GM06990 (cell line): ENCODE measurements at regions not wholly inside any gene's neighbourhood (a gene's known extent, or its start where the extent isn't known, plus 50 kb on each side); places are given as distances from the start of the nearest gene placed in this dataset.

Source experiments
- DNase-seq: peaks from one replicate; pipeline ENCODE4 v3.0.0-alpha.2; 2011; ENCODE audit not compliant: insufficient read length; ENCODE audit errors: extremely low read depth
- H3K27me3 ChIP-seq: replicated peaks from 2 replicates; pipeline ENCODE4 v1.6.0; 2011; ENCODE audit warnings: low read length; ENCODE audit not compliant: control insufficient read depth, insufficient read depth
- H3K36me3 ChIP-seq: 2 replicates; pipeline ENCODE4 v1.5.1; 2011; ENCODE audit warnings: low read length; ENCODE audit not compliant: control insufficient read depth, insufficient read depth
- H3K4me3 ChIP-seq: replicated peaks from 2 replicates; pipeline ENCODE4 v1.5.1; 2011; ENCODE audit warnings: low read depth, mild to moderate bottlenecking, control low read depth, low read length
- TF ChIP-seq, protein P1 (sequence below): IDR thresholded peaks from 2 replicates; pipeline ENCODE4 v1.5.1; 2011; ENCODE audit warnings: low read length, control low read depth, mild to moderate bottlenecking, inconsistent platforms; ENCODE audit not compliant: insufficient read depth, poor library complexity, severe bottlenecking

GRCh38 chr2:122478117-122478516 lies 722.7 kb downstream of the TSN start:
- TF ChIP-seq, protein P1, sequence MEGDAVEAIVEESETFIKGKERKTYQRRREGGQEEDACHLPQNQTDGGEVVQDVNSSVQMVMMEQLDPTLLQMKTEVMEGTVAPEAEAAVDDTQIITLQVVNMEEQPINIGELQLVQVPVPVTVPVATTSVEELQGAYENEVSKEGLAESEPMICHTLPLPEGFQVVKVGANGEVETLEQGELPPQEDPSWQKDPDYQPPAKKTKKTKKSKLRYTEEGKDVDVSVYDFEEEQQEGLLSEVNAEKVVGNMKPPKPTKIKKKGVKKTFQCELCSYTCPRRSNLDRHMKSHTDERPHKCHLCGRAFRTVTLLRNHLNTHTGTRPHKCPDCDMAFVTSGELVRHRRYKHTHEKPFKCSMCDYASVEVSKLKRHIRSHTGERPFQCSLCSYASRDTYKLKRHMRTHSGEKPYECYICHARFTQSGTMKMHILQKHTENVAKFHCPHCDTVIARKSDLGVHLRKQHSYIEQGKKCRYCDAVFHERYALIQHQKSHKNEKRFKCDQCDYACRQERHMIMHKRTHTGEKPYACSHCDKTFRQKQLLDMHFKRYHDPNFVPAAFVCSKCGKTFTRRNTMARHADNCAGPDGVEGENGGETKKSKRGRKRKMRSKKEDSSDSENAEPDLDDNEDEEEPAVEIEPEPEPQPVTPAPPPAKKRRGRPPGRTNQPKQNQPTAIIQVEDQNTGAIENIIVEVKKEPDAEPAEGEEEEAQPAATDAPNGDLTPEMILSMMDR: no peak
- H3K27me3 ChIP-seq: no peaks in the 10 kb centered on the region
- no peak for DNase-seq
- no peaks in the 10 kb centered on the region for H3K36me3 ChIP-seq
- H3K4me3 ChIP-seq: no peak overlapping the region

GRCh38 chr2:122478771-122479170 lies 723.3 kb downstream of the TSN start:
- DNase-seq: no peak
- H3K36me3 ChIP-seq: no peaks in the 10 kb centered on the region
- H3K4me3 ChIP-seq: no peak overlapping the region
- no peaks in the 10 kb centered on the region for H3K27me3 ChIP-seq
- TF ChIP-seq, protein P1: no peak

GRCh38 chr2:122480501-122481243 lies 725.2 kb downstream of the TSN start:
- Histone ChIP-seq H3K36me3 (no peaks in the 10 kb centered on the region), H3K27me3 (no peaks in the 10 kb centered on the region), H3K4me3 (no peak overlapping the region)
- TF ChIP-seq, protein P1: no peak
- no peak for DNase-seq

GRCh38 chr2:122481244-122481622 lies 725.8 kb downstream of the TSN start:
- Histone ChIP-seq H3K4me3 (no peak overlapping the region), H3K27me3 (no peaks in the 10 kb centered on the region), H3K36me3 (no peaks in the 10 kb centered on the region)
- TF ChIP-seq, protein P1: no peak
- no peak for DNase-seq

- TF ChIP-seq, protein P1: no peak
- H3K4me3 ChIP-seq: no peak overlapping the region
- H3K27me3 ChIP-seq: no peaks in the 10 kb centered on the region
- H3K36me3 ChIP-seq: no peaks in the 10 kb centered on the region
- DNase-seq: no peak
Measured at GRCh38 chr2:122481717-122482116, 726.3 kb downstream of the TSN start.

- no peak for DNase-seq
- TF ChIP-seq, protein P1: no peak
- Histone ChIP-seq H3K36me3 (no peaks in the 10 kb centered on the region), H3K4me3 (no peak overlapping the region), H3K27me3 (no peaks in the 10 kb centered on the region)
Measured at GRCh38 chr2:122486086-122486485, 730.6 kb downstream of the TSN start.
